C4-2B (cell line): ENCODE measurements at regions not wholly inside any gene's neighbourhood (a gene's known extent, or its start where the extent isn't known, plus 50 kb on each side); places are given as distances from the start of the nearest gene placed in this dataset.

Experiments used
- CTCF ChIP-seq: fragments of 450-650 bp; conservative IDR thresholded peaks from 2 replicates; pipeline ENCODE4 v1.5.1; 2017; ENCODE audit warnings: mild to moderate bottlenecking
- ZFX ChIP-seq: fragments of 450-650 bp; IDR thresholded peaks from 2 replicates; pipeline ENCODE4 v1.6.1; 2017

- TF ChIP-seq CTCF, result no peak
- TF ChIP-seq ZFX, result no peak
These were observed 412.8 kb upstream of the PIK3R1 start for GRCh38 chr5:67802766-67803165.
